ENCODE measurements at regions not wholly inside any gene's neighbourhood (a gene's known extent, or its start where the extent isn't known, plus 50 kb on each side); places are given as distances from the start of the nearest gene placed in this dataset.

DNA sequence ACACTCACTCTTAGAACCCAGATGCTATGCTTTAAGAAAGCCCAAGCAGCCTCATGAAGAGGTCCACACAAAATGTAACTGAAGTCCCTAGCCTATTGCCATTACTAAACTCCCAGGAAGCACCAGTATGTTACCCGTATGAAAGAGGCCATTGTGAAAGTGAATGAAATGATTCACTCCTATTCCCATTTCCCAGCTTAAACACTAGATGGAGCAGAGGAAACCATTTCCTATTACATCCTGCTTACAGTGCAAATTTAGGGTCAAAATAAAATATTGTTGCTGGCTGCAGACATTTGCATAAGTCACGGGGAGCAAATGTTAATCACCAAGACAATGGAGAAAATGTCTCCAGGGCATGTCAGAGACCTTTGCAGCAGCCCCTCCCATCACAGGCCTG, 989.7 kb upstream of the CRIM1 start:
- intact Hi-C loops (cut with DNase I): no loop called here
- Histone ChIP-seq H3K27ac (no peak overlapping the region), H3K4me3 (no peak overlapping the region), H3K27me3 (no peaks in the 10 kb centered on the region), H3K9me3 (no peaks in the 10 kb centered on the region), H3K4me1 (no peaks in the 10 kb centered on the region), H3K36me3 (no peaks in the 10 kb centered on the region)
- WGBS, 2 donors: 50 to 69% methylated on average over 2 of the region's 2 CpGs
- TF ChIP-seq, protein P1, sequence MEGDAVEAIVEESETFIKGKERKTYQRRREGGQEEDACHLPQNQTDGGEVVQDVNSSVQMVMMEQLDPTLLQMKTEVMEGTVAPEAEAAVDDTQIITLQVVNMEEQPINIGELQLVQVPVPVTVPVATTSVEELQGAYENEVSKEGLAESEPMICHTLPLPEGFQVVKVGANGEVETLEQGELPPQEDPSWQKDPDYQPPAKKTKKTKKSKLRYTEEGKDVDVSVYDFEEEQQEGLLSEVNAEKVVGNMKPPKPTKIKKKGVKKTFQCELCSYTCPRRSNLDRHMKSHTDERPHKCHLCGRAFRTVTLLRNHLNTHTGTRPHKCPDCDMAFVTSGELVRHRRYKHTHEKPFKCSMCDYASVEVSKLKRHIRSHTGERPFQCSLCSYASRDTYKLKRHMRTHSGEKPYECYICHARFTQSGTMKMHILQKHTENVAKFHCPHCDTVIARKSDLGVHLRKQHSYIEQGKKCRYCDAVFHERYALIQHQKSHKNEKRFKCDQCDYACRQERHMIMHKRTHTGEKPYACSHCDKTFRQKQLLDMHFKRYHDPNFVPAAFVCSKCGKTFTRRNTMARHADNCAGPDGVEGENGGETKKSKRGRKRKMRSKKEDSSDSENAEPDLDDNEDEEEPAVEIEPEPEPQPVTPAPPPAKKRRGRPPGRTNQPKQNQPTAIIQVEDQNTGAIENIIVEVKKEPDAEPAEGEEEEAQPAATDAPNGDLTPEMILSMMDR (IDR thresholded peaks at IDR 0.05): no peak
- DNase-seq: no peak
- ATAC-seq: no peak

DNA sequence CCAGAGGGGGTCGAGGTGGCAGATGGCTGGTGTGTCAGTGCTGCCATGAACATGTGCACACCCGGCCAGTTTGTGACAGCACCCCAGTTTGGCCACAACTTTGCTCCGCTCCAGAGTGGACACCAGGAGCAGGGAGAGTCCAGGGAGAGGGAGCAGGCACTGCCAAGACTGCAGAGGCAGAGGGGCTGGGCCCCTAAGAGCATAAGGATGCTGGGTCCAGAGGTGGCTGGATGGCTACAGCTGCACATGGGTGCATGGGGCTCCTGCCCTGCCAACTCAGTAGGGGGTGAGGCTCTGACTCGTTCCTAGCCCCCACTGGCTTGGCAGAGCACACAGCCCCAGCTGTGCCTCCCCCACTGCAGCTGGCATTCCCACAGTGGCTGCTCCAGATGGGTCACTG, 999.2 kb upstream of the CRIM1 start:
- ATAC-seq: no peak
- Histone ChIP-seq H3K27ac (no peak overlapping the region), H3K9me3 (peaks cover 0 to 42% (median 0%) of the 10 kb centered on the region in 11 donors), H3K27me3 (no peaks in the 10 kb centered on the region), H3K4me1 (no peaks in the 10 kb centered on the region), H3K36me3 (no peaks in the 10 kb centered on the region), H3K4me3 (no peak overlapping the region)
- DNase-seq: no peak
- TF ChIP-seq, protein P1 (IDR thresholded peaks at IDR 0.05): no peak
- WGBS, 2 donors: 73 to 74% methylated on average over 4 of the region's 4 CpGs
- intact Hi-C loops (cut with DNase I): no loop called here

DNA sequence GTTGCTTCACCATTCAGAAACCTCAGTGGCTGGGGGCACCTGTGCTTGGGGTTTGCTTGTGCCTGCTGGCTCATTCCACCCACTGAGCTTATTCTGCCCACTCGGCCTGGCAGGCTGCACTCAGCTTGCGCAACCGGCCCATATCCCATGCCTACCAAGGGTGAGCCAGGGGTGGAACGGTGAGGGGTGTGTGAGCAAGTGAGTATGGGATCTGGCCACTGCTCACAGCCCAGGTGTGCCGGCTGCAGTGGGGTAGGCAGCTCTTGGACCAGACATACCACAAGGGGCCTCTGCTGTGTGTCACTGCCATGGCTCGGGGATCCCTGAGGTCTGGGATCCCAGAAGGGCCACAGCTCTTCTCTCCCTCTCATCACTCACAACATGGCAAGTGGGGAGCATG, 1000.5 kb upstream of the CRIM1 start:
- 89 to 90% methylated on average over 6 of the region's 6 CpGs for WGBS, 2 donors
- H3K27me3 ChIP-seq: no peaks in the 10 kb centered on the region
- TF ChIP-seq, protein P1 (IDR thresholded peaks at IDR 0.05): no peak
- H3K4me1 ChIP-seq: no peaks in the 10 kb centered on the region
- intact Hi-C loops (cut with DNase I): no loop called here
- ATAC-seq (no peak), DNase-seq (no peak)
- no peaks in the 10 kb centered on the region for H3K36me3 ChIP-seq
- no peak overlapping the region for H3K27ac ChIP-seq
- peaks cover 0 to 35% (median 0%) of the 10 kb centered on the region in 11 donors for H3K9me3 ChIP-seq
- no peak overlapping the region for H3K4me3 ChIP-seq

DNA sequence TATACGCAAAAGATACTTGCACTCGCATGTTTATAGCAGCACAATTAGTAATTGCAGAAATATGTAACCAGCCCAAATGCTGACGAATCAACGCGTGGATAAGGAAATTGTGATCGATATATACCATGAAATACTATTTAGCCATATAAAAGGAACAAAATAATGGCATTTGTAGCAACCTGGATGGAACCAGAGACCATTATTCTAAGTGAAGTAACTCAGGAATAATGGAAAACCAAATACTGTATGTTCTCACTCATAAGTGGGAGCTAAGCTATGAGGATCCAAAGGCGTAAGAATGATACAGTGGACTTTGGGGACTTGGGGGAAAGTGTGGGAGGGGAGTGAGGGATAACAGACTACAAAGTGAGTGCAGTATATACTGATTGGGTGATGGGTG, 1008.0 kb upstream of the CRIM1 start:
- 86% methylated on average over 7 of the region's 7 CpGs for WGBS, 2 donors
- H3K27me3 ChIP-seq: no peaks in the 10 kb centered on the region
- no peaks in the 10 kb centered on the region for H3K4me1 ChIP-seq
- DNase-seq (no peak), ATAC-seq (no peak)
- intact Hi-C loops (cut with DNase I): no loop called here
- H3K4me3 ChIP-seq: no peak overlapping the region
- TF ChIP-seq, protein P1 (IDR thresholded peaks at IDR 0.05): no peak
- peaks cover 0 to 10% (median 0%) of the 10 kb centered on the region in 11 donors for H3K9me3 ChIP-seq
- H3K27ac ChIP-seq: no peak overlapping the region
- H3K36me3 ChIP-seq: no peaks in the 10 kb centered on the region

DNA sequence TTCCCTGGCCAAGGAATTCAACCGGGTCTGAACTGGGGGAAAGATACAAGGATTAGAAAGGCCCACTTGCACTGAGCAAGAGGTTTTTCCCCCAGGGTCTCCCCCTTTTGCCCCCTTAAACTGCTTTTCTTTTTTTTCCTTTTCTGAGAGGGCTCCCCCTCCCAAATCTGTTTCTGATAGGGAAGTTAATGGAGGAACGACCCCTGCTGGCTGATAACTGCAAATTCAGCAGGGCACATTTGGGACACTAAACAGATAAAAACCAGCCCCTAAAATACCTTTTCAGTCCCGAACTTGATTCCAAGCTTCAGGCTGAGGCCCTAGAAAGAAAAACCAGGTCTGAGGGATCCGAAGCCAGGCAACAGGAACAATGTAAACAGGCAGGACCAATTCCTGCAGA, 1012.4 kb upstream of the CRIM1 start:
- H3K27me3 ChIP-seq: no peaks in the 10 kb centered on the region
- H3K4me3 ChIP-seq: no peak overlapping the region
- H3K27ac ChIP-seq: no peak overlapping the region
- H3K9me3 ChIP-seq: peaks cover 0 to 17% (median 0%) of the 10 kb centered on the region in 11 donors
- no peaks in the 10 kb centered on the region for H3K4me1 ChIP-seq
- 64 to 65% methylated on average over 4 of the region's 4 CpGs for WGBS, 2 donors
- DNase-seq (no peak), ATAC-seq (no peak)
- intact Hi-C loops (cut with DNase I): no loop called here
- no peaks in the 10 kb centered on the region for H3K36me3 ChIP-seq
- TF ChIP-seq, protein P1 (IDR thresholded peaks at IDR 0.05): no peak

Measured in heart right ventricle (tissue), 16 donors.